HAP-1 (cell line): ENCODE measurements at regions not wholly inside any gene's neighbourhood (a gene's known extent, or its start where the extent isn't known, plus 50 kb on each side); places are given as distances from the start of the nearest gene placed in this dataset.

Experiments
- DNase-seq, 2 experiments: peaks; one replicate each; pipeline ENCODE4 v3.0.0-alpha.2; 2016 to 2020; ENCODE audit warnings: low spot score in 2 of 2
- H3K27me3 ChIP-seq: fragments of 250-450 bp; sonication (Bioruptor Pico); 2 replicates; pipeline ENCODE4 v1.5.1; 2020; ENCODE audit warnings: low read depth, mild to moderate bottlenecking, moderate library complexity
- H3K36me3 ChIP-seq: fragments of 250-450 bp; sonication (Bioruptor Pico); replicated peaks from 2 replicates; pipeline ENCODE4 v1.5.1; 2020; ENCODE audit warnings: mild to moderate bottlenecking
- H3K4me1 ChIP-seq: fragments of 250-450 bp; sonication (Bioruptor Pico); 2 replicates; pipeline ENCODE4 v1.5.1; 2020; ENCODE audit warnings: mild to moderate bottlenecking
- H3K4me3 ChIP-seq: fragments of 250-450 bp; sonication (Bioruptor Pico); 2 replicates; pipeline ENCODE4 v1.5.1; 2020; ENCODE audit warnings: mild to moderate bottlenecking, moderate library complexity
- H3K9me3 ChIP-seq: fragments of 250-450 bp; sonication (Bioruptor Pico); 2 replicates; pipeline ENCODE4 v1.5.1; 2020; ENCODE audit warnings: mild to moderate bottlenecking, moderate library complexity
- in situ Hi-C: fragments of 300-500 bp; cut with MboI; formaldehyde crosslinking; loops from 3 replicates; pipeline ENCODE4 v1.14.3; 2020; ENCODE audit warnings: low sequenced_read_pairs, inconsistent platforms, mixed read lengths

DNA sequence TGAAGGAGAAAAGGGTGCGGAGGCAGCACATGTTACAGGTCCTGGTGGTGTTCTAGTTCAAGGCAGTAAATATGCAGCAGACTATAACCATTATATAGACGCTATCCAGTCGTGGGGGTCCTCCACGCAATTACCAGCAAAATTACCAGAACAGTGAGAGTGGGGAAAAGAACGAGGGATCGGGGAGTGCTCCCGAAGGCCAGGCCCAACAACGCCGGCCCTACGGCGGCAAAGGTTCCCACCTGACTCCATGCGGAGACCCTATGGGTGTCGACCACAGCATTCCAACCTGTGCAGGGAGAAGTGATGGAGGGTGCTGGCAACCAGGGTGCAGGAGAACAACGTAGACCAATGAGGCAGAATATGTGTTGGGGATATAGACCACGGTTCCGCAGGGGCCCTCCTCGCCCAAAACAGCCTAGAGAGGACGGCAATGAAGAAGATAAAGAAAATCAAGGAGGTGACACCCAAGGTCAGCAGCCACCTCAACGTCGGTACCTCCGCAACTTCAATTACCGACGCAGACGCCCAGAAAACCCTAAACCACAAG is 89.0 kb upstream of the TPM1 start:
- Histone ChIP-seq H3K4me3 (no peak overlapping the region), H3K4me1 (no peaks in the 10 kb centered on the region), H3K27me3 (peaks cover 6% of the 10 kb centered on the region; the same call in 1 of the 2 replicates), H3K36me3 (no peaks in the 10 kb centered on the region), H3K9me3 (no peaks in the 10 kb centered on the region; the same call in 1 of the 2 replicates)
- in situ Hi-C loops: no loop called here
- DNase-seq: peak in 1 of 2 experiments; percentile 4

DNA sequence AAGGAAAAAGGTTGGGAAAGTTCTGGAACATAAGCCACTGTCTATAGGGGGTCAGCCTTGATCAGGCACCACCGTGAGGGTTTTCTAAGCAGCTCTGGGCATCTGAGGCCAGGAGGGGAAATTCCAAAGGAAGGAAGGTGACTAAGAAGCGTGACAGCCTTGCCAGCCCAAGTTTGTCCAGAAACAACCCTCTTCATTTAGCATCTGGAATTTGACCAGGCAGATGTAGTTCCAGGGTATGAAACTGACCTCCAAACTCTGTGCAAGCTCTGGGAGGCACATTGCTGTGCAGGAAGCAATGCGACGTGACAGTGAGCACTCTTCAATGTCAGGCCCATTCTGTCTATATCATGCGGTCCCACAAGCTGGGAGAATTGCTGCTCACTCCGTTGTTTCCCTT is 85.4 kb upstream of the TPM1 start:
- Histone ChIP-seq H3K4me3 (no peak overlapping the region), H3K36me3 (no peaks in the 10 kb centered on the region), H3K4me1 (no peaks in the 10 kb centered on the region), H3K9me3 (no peaks in the 10 kb centered on the region; the same call in 1 of the 2 replicates), H3K27me3 (no peaks in the 10 kb centered on the region)
- DNase-seq: no peak
- in situ Hi-C loops: no loop called here

DNA sequence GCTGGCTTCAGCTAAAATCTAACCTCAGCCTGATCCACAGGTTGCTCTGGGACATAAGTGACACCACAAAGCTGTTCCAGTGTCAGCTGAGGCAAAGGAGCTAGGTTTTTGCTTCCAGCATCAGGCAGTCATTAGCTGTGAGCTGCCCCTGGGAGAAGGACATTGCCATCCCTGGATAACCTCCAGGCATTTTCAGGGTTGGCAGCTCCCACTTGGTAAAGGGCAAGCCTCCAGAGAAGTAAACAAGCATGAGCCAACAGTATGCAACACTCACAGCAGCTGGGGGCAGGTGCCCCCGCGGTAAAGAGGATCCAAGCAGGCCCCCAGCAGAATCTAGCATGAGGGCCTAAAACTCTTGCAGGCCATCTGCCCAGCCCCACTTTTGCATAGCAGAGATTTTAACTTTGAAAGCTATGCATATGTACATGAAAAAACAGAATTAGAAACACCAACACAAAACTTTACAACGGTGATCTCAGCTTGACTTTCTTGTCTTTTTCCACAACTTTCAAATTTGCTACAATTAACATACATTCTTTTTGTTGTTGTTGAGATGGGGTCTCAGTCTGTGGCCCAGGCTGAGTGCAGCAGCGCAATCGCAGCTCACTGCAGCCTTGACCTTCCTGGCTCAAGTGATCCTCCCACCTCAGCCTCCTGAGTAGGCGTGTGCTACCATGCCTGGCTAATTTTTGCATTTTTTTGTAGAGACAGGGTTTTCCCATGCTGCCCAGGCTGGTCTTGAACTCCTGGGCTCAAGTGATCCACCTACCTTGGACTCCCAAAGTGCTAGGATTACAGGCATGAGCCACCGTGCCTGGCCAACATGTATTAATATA is 83.8 kb upstream of the TPM1 start:
- Histone ChIP-seq H3K36me3 (no peaks in the 10 kb centered on the region), H3K4me1 (no peaks in the 10 kb centered on the region), H3K27me3 (no peaks in the 10 kb centered on the region), H3K9me3 (no peaks in the 10 kb centered on the region; the same call in 1 of the 2 replicates), H3K4me3 (no peak overlapping the region)
- no peak for DNase-seq
- in situ Hi-C loops: no loop called here

DNA sequence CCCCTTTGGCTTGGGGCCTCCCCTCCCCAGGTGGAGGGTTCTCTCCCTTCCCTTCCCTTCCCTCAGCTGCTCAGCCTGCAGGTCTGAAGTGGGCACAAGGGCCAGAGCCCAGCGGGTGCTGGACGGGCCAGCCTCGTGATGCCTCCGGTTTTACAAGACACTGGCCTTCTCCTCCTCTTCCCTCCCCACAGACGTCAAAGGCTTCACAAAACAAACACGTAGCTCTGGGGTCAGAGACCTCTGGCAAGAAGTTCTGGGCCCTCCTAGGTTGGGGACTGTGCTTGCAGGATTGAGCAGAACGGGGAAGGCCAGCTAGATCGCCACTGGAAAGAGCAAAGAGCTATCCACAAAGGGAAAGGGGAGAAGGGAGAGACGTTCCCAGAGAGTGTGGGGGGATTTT is 81.4 kb upstream of the TPM1 start:
- no peaks in the 10 kb centered on the region for H3K36me3 ChIP-seq
- no peak for DNase-seq
- no peak overlapping the region for H3K4me3 ChIP-seq
- no peaks in the 10 kb centered on the region; the same call in 1 of the 2 replicates for H3K9me3 ChIP-seq
- no peaks in the 10 kb centered on the region for H3K4me1 ChIP-seq
- H3K27me3 ChIP-seq: no peaks in the 10 kb centered on the region
- in situ Hi-C loops: no loop called here

DNA sequence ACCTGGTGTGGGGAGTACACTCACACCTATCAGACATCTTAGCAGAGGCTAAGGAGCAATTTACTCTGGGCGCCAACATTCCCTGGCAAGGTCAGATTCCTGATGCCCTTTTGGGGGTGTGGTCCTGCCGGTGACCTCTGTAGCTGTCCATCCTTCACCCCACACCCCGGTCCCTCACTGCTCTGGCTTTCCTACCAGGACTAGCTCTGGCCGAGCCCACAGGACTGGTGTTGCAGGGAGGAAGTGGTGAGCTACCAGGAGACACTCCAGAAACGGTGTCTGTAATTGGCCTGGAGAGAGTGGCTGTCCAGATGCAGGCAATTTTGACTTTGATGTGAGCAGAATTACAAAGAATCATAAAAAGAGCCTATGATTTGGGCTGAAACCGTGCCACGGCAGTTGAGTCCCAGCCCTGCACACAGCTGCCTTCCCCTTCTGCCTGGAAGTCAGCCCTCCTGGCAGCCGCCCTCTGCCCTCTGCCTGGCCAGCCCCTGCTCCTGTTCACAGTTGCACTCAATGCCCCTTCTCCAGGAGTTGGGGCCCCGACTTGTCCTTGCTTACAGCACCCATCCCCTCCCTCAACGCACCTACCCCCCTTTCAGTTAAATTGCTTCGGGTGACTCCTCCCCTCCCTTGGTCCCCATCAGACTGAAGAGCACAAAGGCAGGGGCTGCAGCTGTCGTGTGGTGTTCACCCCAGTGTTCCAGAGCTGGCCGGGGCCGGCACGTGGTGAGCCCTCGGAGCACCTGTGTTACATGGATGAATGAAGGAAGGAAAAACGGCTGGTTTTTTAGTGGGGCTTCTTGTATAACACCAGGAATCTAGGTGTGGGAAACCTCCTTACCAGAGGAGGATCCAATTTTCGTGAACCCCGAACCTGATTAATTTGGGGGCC is 80.2 kb upstream of the TPM1 start:
- H3K4me1 ChIP-seq: no peaks in the 10 kb centered on the region
- H3K4me3 ChIP-seq: no peak overlapping the region
- no peaks in the 10 kb centered on the region for H3K27me3 ChIP-seq
- in situ Hi-C loops: no loop called here
- H3K36me3 ChIP-seq: no peaks in the 10 kb centered on the region
- DNase-seq: no peak
- H3K9me3 ChIP-seq: no peaks in the 10 kb centered on the region

DNA sequence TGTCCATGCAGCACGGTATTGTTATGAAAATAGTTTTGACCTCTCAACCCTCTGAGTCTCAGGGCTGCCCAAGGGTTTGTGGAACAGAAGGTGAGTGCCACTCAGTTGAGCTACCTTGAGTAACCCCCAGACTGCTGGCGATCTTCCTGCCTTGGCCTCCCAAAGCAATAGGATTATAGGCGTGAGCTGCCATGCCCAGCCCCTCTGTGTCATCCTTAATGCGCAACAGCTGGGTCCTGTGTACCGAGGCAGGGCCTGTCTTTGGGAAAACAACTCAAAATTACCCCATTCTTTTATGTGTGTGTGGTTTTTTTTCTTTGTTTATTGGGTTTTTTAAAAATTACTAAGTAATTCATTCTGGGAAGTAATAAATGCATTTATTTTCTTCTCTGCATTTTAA is 78.3 kb upstream of the TPM1 start:
- H3K4me3 ChIP-seq: no peak overlapping the region
- in situ Hi-C loops: no loop called here
- DNase-seq: peak in 1 of 2 experiments; percentile 31
- no peaks in the 10 kb centered on the region for H3K27me3 ChIP-seq
- H3K4me1 ChIP-seq: no peaks in the 10 kb centered on the region
- no peaks in the 10 kb centered on the region for H3K36me3 ChIP-seq
- no peaks in the 10 kb centered on the region for H3K9me3 ChIP-seq

DNA sequence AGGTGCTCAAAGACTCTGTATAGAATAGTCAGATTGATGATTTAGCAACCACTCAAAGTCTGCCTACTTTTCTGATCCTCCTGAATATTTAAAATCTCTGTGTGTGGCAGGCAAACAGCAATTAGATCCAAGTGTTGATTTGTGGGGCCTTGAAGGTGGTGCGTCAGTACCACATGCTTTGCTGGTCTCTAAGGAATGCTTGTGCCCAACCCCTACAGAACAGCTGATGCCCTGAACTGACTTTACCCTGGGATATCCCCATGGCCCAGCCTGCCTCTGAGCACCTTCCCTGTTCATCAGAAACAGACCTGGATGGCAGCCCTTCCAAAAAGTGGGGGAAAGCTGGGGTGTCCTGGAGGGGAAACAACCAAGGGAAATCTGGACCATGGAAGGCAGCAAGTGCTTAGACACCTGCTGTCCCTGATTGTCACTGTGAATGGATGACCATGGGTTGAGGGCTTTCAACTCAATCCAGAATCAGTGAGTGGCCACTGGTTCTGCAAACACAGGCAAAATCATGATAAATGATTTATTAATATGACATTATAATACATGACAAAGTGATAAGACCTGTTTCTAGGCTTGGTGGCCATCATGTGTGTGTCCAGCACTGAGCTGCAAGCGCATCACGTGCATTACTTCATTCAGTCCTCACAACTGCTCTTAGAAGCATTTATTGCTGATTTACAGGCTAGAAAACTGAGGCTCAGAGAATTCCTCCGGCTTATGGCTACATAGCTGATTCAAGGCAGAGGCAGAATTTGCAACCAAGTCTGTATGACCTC is 76.1 kb upstream of the TPM1 start:
- no peaks in the 10 kb centered on the region for H3K27me3 ChIP-seq
- no peaks in the 10 kb centered on the region for H3K4me1 ChIP-seq
- no peaks in the 10 kb centered on the region for H3K9me3 ChIP-seq
- no peaks in the 10 kb centered on the region for H3K36me3 ChIP-seq
- no peak overlapping the region for H3K4me3 ChIP-seq
- in situ Hi-C loops: no loop called here
- DNase-seq: no peak

DNA sequence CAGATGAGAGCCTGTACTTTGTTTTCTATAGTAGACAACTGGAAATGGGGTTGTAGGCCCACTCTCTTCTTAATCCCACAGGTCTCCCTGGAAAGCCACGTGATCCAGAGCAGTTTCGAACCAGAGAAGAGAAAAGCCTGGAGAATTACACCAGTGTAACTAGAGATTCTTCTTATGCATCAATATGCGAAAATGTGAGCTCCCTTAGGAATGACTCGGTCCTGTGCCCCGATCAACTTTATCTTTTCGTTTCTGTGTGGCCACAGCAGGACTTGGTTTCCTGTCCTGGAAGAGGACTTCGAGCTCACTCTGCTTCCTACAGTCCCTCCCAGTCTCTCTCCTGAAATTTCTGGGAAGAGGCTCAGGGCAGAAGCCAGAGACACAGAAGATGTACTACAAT is 73.8 kb upstream of the TPM1 start:
- Histone ChIP-seq H3K9me3 (no peaks in the 10 kb centered on the region), H3K4me3 (no peak overlapping the region), H3K4me1 (no peaks in the 10 kb centered on the region), H3K36me3 (no peaks in the 10 kb centered on the region), H3K27me3 (no peaks in the 10 kb centered on the region)
- in situ Hi-C loops: no loop called here
- DNase-seq: no peak

DNA sequence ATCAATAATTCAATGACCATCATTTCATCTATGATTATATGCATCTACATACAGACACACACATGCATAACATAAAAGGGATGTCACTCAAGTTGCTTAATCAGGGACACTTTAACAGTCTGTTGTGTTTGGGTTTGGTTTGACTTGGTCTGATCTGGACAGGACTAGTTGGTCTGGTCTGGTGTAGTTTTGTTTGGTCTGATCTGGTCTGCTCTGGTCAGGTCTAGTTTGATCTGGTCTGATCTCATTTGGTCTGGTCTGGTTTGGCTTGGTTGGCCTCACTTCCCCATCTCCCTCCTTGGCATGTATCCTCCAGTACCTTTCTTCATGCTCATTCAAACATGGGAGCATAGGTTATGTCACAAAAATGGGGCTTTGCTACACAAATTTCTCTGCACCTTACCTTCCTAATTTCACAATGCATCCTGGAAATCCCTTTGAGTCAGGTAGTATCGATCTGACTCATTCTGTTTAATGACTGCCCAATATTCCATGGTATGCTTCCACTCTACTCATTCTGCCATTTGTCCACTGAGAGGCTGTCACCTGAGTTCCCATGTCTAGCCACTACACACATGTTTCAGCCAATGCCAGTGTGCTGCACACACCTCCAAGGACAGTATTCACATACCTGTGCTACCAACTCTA is 73.0 kb upstream of the TPM1 start:
- no peaks in the 10 kb centered on the region for H3K9me3 ChIP-seq
- no peak for DNase-seq
- H3K36me3 ChIP-seq: no peaks in the 10 kb centered on the region
- in situ Hi-C loops: no loop called here
- H3K4me1 ChIP-seq: no peaks in the 10 kb centered on the region
- no peaks in the 10 kb centered on the region for H3K27me3 ChIP-seq
- no peak overlapping the region for H3K4me3 ChIP-seq

DNA sequence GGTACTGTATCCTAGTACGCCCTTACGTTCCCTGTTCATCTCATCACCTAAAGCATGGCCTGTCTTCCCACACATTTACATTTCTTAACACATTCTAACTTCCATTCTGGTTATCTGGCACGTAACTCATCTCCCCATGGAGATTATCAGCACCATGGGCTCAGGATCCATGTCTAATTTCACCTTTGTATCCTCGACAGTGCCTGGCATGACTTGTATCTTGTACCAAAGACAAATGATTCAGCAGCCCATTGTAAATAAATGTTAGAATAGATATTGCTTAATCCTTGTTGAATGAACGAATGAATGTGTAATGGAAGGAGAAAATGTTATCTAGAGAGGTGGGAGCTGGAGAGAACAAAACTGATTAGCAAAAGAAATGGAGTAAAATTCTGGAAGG is 69.7 kb upstream of the TPM1 start:
- Histone ChIP-seq H3K4me3 (no peak overlapping the region), H3K9me3 (no peaks in the 10 kb centered on the region), H3K27me3 (no peaks in the 10 kb centered on the region), H3K36me3 (no peaks in the 10 kb centered on the region), H3K4me1 (no peaks in the 10 kb centered on the region; the same call in 1 of the 2 replicates)
- DNase-seq: no peak
- in situ Hi-C loops: no loop called here

DNA sequence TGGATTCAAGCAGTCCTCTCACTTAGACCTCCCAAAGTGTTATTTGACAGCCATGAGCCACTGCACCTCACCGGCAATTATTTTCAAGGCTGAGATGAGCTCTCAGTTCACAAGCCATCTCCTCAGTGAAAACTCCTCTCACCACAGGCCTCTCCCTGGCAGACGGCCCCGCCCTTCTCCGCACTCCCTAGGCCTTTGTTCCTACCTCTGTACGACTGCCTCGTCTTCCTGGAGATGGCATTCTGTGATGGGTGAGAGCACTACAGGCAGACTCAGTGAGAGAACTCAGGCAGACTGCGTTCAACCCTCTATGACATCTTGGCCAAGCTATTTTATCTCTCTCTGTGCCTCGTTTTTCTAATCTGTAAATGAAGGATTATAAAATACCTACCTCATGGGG is 67.0 kb upstream of the TPM1 start:
- DNase-seq: peak in 1 of 2 experiments; percentile 49
- Histone ChIP-seq H3K27me3 (peaks cover 4% of the 10 kb centered on the region; the same call in 1 of the 2 replicates), H3K36me3 (no peaks in the 10 kb centered on the region), H3K4me1 (no peaks in the 10 kb centered on the region; the same call in 1 of the 2 replicates), H3K4me3 (no peak overlapping the region), H3K9me3 (no peaks in the 10 kb centered on the region)
- in situ Hi-C loops: no loop called here

DNA sequence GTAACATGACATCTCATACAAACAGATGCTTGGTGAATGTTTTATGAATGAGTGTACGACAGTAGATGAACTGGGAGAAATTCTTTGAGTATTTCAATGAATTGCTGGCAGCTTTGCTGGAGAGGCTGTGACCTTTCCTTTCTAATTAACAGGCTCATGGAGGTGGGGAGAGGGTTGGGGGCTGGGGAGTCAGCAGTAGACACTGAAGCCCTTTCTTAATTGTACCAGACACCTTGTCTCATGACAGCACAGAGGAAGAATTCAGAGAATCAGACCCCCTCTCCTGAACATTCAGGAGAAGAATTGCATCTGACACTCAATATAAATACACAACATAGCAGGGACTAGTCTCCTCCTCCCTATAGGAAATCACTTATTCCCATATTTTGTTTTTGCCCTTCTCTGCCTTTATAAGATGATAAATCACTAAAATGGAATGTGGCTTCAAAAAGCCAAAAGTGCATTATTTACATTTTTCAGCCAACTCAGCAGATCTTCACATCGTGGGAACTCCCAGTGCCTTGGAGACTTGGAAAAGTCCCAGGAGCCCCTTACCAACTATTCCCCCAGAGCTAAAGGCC is 66.2 kb upstream of the TPM1 start:
- H3K4me1 ChIP-seq: no peaks in the 10 kb centered on the region; the same call in 1 of the 2 replicates
- peaks cover 4% of the 10 kb centered on the region; the same call in 1 of the 2 replicates for H3K27me3 ChIP-seq
- no peak overlapping the region for H3K4me3 ChIP-seq
- no peaks in the 10 kb centered on the region for H3K9me3 ChIP-seq
- DNase-seq: no peak
- no peaks in the 10 kb centered on the region for H3K36me3 ChIP-seq
- in situ Hi-C loops: no loop called here
